IMR-90 (cell line): ENCODE measurements at regions not wholly inside any gene's neighbourhood (a gene's known extent, or its start where the extent isn't known, plus 50 kb on each side); places are given as distances from the start of the nearest gene placed in this dataset.

Experiments used
- ATAC-seq: fragments of 200-7000 bp; cut with Tn5 transposase; 2 replicates; pipeline ENCODE4 v1.9.1; 2020; ENCODE audit warnings: low read depth, mild to moderate bottlenecking, moderate library complexity
- BruUV-seq: library from RNA; stranded (reverse); fragments of 400-500 nt; replicated peaks from 2 replicates; lab custom pipeline; 2021; lab: Mats Ljungman, UMichigan
- CTCF ChIA-PET: fragments of 300-600 bp; formaldehyde crosslinking; extraction: SDS; loops from one replicate; lab custom pipeline; 2021; ENCODE audit warnings: antibody characterized with exemption; lab: Yijun Ruan, JAX
- POLR2A ChIA-PET: fragments of 300-600 bp; sonication (Branson Sonifier 250); formaldehyde crosslinking; loops from one replicate; lab custom pipeline; 2022; ENCODE audit warnings: antibody characterized with exemption; ENCODE audit not compliant: unreplicated experiment; lab: Charles Lee
- DNase-seq: peaks from one replicate; pipeline ENCODE4 v3.0.0; 2013
- H2AFZ ChIP-seq: replicated peaks from 2 replicates; pipeline ENCODE3; 2013; ENCODE audit warnings: low read length, mild to moderate bottlenecking; ENCODE audit not compliant: poor library complexity
- H2AK5ac ChIP-seq: 2 replicates; pipeline ENCODE4 v1.6.1; 2013; ENCODE audit warnings: low read depth, low read length, inconsistent platforms
- H2AK9ac ChIP-seq: replicated peaks from 2 replicates; pipeline ENCODE3; 2013; ENCODE audit warnings: mild to moderate bottlenecking, low read depth, low read length, moderate library complexity; ENCODE audit not compliant: poor library complexity
- H2BK120ac ChIP-seq: 2 replicates; pipeline ENCODE4 v1.6.1; 2013; ENCODE audit warnings: low read depth, low read length, inconsistent platforms
- H2BK15ac ChIP-seq: 3 replicates; pipeline ENCODE4 v1.6.1; 2013; ENCODE audit warnings: low read depth, low read length, inconsistent platforms
- H2BK20ac ChIP-seq: 2 replicates; pipeline ENCODE4 v1.6.1; 2013; ENCODE audit warnings: low read depth, mild to moderate bottlenecking, inconsistent platforms, low read length, moderate library complexity
- H2BK5ac ChIP-seq: 2 replicates; pipeline ENCODE4 v1.6.1; 2013; ENCODE audit warnings: mild to moderate bottlenecking, low read depth, low read length, inconsistent platforms; ENCODE audit not compliant: poor library complexity, severe bottlenecking
- H3K14ac ChIP-seq: replicated peaks from 2 replicates; pipeline ENCODE4 v1.6.1; 2013; ENCODE audit warnings: low read depth, low read length, inconsistent platforms
- H3K18ac ChIP-seq: 2 replicates; pipeline ENCODE4 v1.6.1; 2013; ENCODE audit warnings: low read depth, low read length, control low read depth
- H3K23ac ChIP-seq: 2 replicates; pipeline ENCODE4 v1.6.1; 2013; ENCODE audit warnings: low read depth, low read length, inconsistent platforms
- H3K27ac ChIP-seq: 2 replicates; pipeline ENCODE4 v1.5.1; 2013; ENCODE audit warnings: mild to moderate bottlenecking, control low read depth, low read length; ENCODE audit not compliant: insufficient read depth
- H3K27me3 ChIP-seq: 2 replicates; pipeline ENCODE4 v1.6.1; 2013; ENCODE audit warnings: low read length; ENCODE audit not compliant: control insufficient read depth, insufficient read depth
- H3K36me3 ChIP-seq: 2 replicates; pipeline ENCODE4 v1.6.1; 2013; ENCODE audit warnings: low read length, mixed read lengths; ENCODE audit not compliant: control insufficient read depth, insufficient read depth
- H3K4ac ChIP-seq: 2 replicates; pipeline ENCODE4 v1.6.1; 2013; ENCODE audit warnings: low read depth, low read length, inconsistent platforms
- H3K4me1 ChIP-seq: 2 replicates; pipeline ENCODE4 v1.6.1; 2013; ENCODE audit warnings: low read length, mixed read lengths; ENCODE audit not compliant: control insufficient read depth, insufficient read depth
- H3K4me2 ChIP-seq: 2 replicates; pipeline ENCODE4 v1.6.1; 2013; ENCODE audit warnings: low read depth, mild to moderate bottlenecking, control low read depth, low read length, moderate library complexity
- H3K4me3 ChIP-seq: 2 replicates; pipeline ENCODE4 v1.5.1; 2013; ENCODE audit warnings: low read depth, mild to moderate bottlenecking, control low read depth, low read length, moderate library complexity; ENCODE audit not compliant: insufficient read depth
- H3K56ac ChIP-seq: 2 replicates; pipeline ENCODE4 v1.6.1; 2013; ENCODE audit warnings: low read length, inconsistent platforms; ENCODE audit not compliant: insufficient read depth; ENCODE audit errors: extremely low read depth
- H3K79me1 ChIP-seq, 2 experiments: 2 replicates each; pipeline ENCODE4 v1.6.1; 2013; ENCODE audit warnings: low read length in 2 of 2, inconsistent platforms in 1 of 2, low read depth in 1 of 2
- H3K9ac ChIP-seq: 2 replicates; pipeline ENCODE4 v1.6.1; 2013; ENCODE audit warnings: low read depth, low read length, control low read depth
- H3K9me1 ChIP-seq: 2 replicates; pipeline ENCODE4 v1.6.1; 2013; ENCODE audit warnings: low read length, inconsistent platforms; ENCODE audit not compliant: insufficient read depth
- H3K9me3 ChIP-seq: 2 replicates; pipeline ENCODE4 v1.6.1; 2013; ENCODE audit warnings: low read length; ENCODE audit not compliant: control insufficient read depth, insufficient read depth
- H4K20me1 ChIP-seq: 2 replicates; pipeline ENCODE4 v1.6.1; 2013; ENCODE audit warnings: low read length, inconsistent platforms; ENCODE audit not compliant: insufficient read depth
- H4K5ac ChIP-seq: 2 replicates; pipeline ENCODE4 v1.6.1; 2013; ENCODE audit warnings: mild to moderate bottlenecking, low read depth, low read length, control low read depth
- H4K8ac ChIP-seq, 2 experiments: 2 replicates each; pipeline ENCODE4 v1.6.1; 2013; ENCODE audit warnings: low read depth in 2 of 2, low read length in 2 of 2, control low read depth in 1 of 2, inconsistent platforms in 1 of 2
- H4K91ac ChIP-seq: 2 replicates; pipeline ENCODE4 v1.6.1; 2013; ENCODE audit warnings: low read depth, low read length, inconsistent platforms; ENCODE audit not compliant: insufficient read depth
- BHLHE40 ChIP-seq: fragments of 150-350 bp; IDR thresholded peaks from 2 replicates; pipeline ENCODE4 v1.6.1; 2016; ENCODE audit warnings: mild to moderate bottlenecking, low read depth, low read length
- CEBPB ChIP-seq: IDR thresholded peaks from 2 replicates; pipeline ENCODE4 v1.6.1; 2012; ENCODE audit warnings: low read depth, low read length, improper control_type of control experiment
- CHD1 ChIP-seq: IDR thresholded peaks from 2 replicates; pipeline ENCODE4 v1.6.1; 2012; ENCODE audit warnings: low read depth, low read length, improper control_type of control experiment
- MAFK ChIP-seq: IDR thresholded peaks from 2 replicates; pipeline ENCODE4 v1.6.1; 2012; ENCODE audit warnings: low read depth, low read length, improper control_type of control experiment
- MAZ ChIP-seq: IDR thresholded peaks from 2 replicates; pipeline ENCODE4 v1.6.1; 2012; ENCODE audit warnings: low read depth, mild to moderate bottlenecking, low read length, improper control_type of control experiment, moderate library complexity, borderline replicate concordance
- MXI1 ChIP-seq: IDR thresholded peaks from 2 replicates; pipeline ENCODE4 v1.6.1; 2012; ENCODE audit warnings: low read depth, mild to moderate bottlenecking, low read length, moderate library complexity, borderline replicate concordance
- NFE2L2 ChIP-seq: fragments of 150-350 bp; IDR thresholded peaks from 2 replicates; pipeline ENCODE4 v1.6.1; 2016; ENCODE audit warnings: low read depth, mild to moderate bottlenecking, low read length
- POLR2A ChIP-seq: IDR thresholded peaks from 2 replicates; pipeline ENCODE4 v1.6.1; 2012; ENCODE audit warnings: mild to moderate bottlenecking, low read depth, low read length
- RAD21 ChIP-seq: IDR thresholded peaks from 2 replicates; pipeline ENCODE4 v1.6.1; 2012; ENCODE audit warnings: low read length, improper control_type of control experiment
- RCOR1 ChIP-seq: IDR thresholded peaks from 2 replicates; pipeline ENCODE4 v1.6.1; 2012; ENCODE audit warnings: mild to moderate bottlenecking, low read length, improper control_type of control experiment; ENCODE audit not compliant: insufficient replicate concordance
- WGBS, 2 experiments: methylation state at CpG; one replicate each; pipeline versions ENCODE4 v1.1.5 to v1.1.7; 2013; ENCODE audit warnings: missing lambda C conversion rate in 2 of 2; ENCODE audit not compliant: insufficient read length in 1 of 2; ENCODE audit errors: extremely low coverage in 2 of 2; 5-methylcytosine and 5-hydroxymethylcytosine counted together
- dilution Hi-C: fragments of 300-500 bp; cut with HindIII; formaldehyde crosslinking; loops from one replicate; pipeline ENCODE4 v1.14.3; 2018; ENCODE audit warnings: low sequenced_read_pairs; ENCODE audit not compliant: unreplicated experiment
- in situ Hi-C: fragments of 300-500 bp; cut with MboI; formaldehyde crosslinking; loops from 3 replicates; pipeline ENCODE4 v1.14.3; 2019; ENCODE audit warnings: low sequenced_read_pairs, inconsistent platforms, mixed read lengths
- intact Hi-C: fragments of 100-400 bp; cut with micrococcal nuclease; formaldehyde crosslinking; loops from 2 replicates; pipeline ENCODE4 v1.10.0; 2022
- TF ChIP-seq, protein P1 (sequence below): conservative IDR thresholded peaks from 2 replicates; pipeline ENCODE4 v1.5.1; 2012; ENCODE audit warnings: mild to moderate bottlenecking, low read depth, low read length, improper control_type of control experiment
- TF ChIP-seq, protein P2 (sequence below): fragments of 150-350 bp; IDR thresholded peaks from 2 replicates; pipeline ENCODE4 v1.6.1; 2016; ENCODE audit warnings: low read depth, mild to moderate bottlenecking, low read length, moderate library complexity, borderline replicate concordance
- TF ChIP-seq, protein P3 (sequence below): fragments of 150-350 bp; IDR thresholded peaks from 2 replicates; pipeline ENCODE4 v1.6.1; 2017; ENCODE audit warnings: mild to moderate bottlenecking, antibody characterized with exemption, low read length, low read depth

DNA sequence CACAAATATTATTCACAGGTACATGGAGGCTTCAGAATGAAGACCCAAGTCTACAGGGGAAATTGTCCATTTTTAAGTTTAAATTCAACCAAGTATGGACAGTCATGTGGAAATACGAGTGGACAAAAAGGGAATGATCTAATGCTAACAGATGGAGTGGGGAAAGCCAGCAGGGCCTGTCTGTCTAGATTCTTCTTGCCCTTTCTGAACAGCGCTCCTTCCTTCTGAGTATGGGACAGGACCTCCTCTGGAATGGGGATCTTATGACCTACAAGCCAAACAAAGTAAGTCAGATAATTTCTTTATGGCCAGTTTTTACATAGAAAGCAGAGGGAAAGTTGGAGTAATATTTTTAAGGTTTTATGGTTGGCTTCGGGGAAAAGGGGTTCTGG, 119.8 kb upstream of the NEK6 start (continued):
- TF ChIP-seq RAD21 (no peak), RCOR1 (no peak), MXI1 (no peak), MAZ (no peak)

DNA sequence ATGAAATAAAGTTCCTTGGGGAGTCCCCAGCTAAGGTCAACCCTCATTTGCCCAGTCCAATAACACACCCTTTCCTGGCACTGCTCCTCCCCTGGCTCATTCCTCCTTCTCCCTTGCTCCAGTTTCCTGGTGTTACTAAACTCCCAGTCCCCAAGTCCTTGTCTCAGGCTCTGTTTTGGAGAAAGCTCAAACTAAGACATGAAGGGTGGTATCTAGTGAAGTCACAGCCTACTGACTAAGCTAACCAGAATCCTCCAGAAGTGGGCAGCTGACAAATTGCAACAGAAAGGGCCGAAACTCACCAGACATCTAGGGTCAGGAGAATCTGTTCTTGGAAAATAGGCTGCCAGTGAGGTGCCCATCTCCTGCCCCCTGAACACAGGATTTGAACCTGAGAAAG, 118.7 kb upstream of the NEK6 start:
- H2BK120ac ChIP-seq: peak overlapping the region; percentile 68; the same call in 1 of the 2 replicates
- intact Hi-C loops: no loop called here
- H3K9me3 ChIP-seq: no peaks in the 10 kb centered on the region
- no peaks in the 10 kb centered on the region for H3K79me1 ChIP-seq
- no peak overlapping the region for H2AK5ac ChIP-seq
- in situ Hi-C loops: no loop called here
- peak overlapping the region; percentile 17 for H2AK9ac ChIP-seq
- no peaks in the 10 kb centered on the region for H4K20me1 ChIP-seq
- CTCF ChIA-PET: no interaction called here
- peak overlapping the region; percentile 29 for H3K14ac ChIP-seq
- BruUV-seq: no TSS peak
- no peak overlapping the region for H4K8ac ChIP-seq
- no CpG with 5 or more reads among the region's 1 CpG for WGBS, 2 experiments
- H3K9me1 ChIP-seq: no peaks in the 10 kb centered on the region
- peak overlapping the region; percentile 31; the same call in 1 of the 2 replicates for H3K23ac ChIP-seq
- no peaks in the 10 kb centered on the region for H3K36me3 ChIP-seq
- H3K4me2 ChIP-seq: peak overlapping the region; percentile 3; the same call in 1 of the 2 replicates
- DNase-seq: peak; percentile 75
- H3K56ac ChIP-seq: no peak overlapping the region
- H3K4ac ChIP-seq: peak overlapping the region; percentile 76
- peak overlapping the region; percentile 46; the same call in 1 of the 2 replicates for H4K91ac ChIP-seq
- POLR2A ChIA-PET: no interaction called here
- dilution Hi-C loops: no loop called here
- peak overlapping the region; percentile 19; the same call in 1 of the 2 replicates for H4K5ac ChIP-seq
- no peak overlapping the region for H2AFZ ChIP-seq
- H3K27me3 ChIP-seq: no peaks in the 10 kb centered on the region; the same call in 1 of the 2 replicates
- H2BK20ac ChIP-seq: peak overlapping the region; percentile 42; the same call in 1 of the 2 replicates
- H3K4me1 ChIP-seq: peaks cover 6% of the 10 kb centered on the region
- H3K4me3 ChIP-seq: no peak overlapping the region
- H3K9ac ChIP-seq: no peak overlapping the region
- no peak overlapping the region for H3K27ac ChIP-seq
- no peak overlapping the region for H2BK15ac ChIP-seq
- peak; percentile 55 for ATAC-seq
- H2BK5ac ChIP-seq: peak overlapping the region; percentile 40
- H3K18ac ChIP-seq: peak overlapping the region; percentile 58; the same call in 1 of the 2 replicates
- TF ChIP-seq, protein P1, sequence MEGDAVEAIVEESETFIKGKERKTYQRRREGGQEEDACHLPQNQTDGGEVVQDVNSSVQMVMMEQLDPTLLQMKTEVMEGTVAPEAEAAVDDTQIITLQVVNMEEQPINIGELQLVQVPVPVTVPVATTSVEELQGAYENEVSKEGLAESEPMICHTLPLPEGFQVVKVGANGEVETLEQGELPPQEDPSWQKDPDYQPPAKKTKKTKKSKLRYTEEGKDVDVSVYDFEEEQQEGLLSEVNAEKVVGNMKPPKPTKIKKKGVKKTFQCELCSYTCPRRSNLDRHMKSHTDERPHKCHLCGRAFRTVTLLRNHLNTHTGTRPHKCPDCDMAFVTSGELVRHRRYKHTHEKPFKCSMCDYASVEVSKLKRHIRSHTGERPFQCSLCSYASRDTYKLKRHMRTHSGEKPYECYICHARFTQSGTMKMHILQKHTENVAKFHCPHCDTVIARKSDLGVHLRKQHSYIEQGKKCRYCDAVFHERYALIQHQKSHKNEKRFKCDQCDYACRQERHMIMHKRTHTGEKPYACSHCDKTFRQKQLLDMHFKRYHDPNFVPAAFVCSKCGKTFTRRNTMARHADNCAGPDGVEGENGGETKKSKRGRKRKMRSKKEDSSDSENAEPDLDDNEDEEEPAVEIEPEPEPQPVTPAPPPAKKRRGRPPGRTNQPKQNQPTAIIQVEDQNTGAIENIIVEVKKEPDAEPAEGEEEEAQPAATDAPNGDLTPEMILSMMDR: no peak
- peak; percentile 84 for TF ChIP-seq CEBPB
- TF ChIP-seq MAFK: no peak
- TF ChIP-seq RCOR1: no peak
- no peak for TF ChIP-seq MXI1
- peak; percentile 35; the same call in 1 of the 2 replicates for TF ChIP-seq BHLHE40
- TF ChIP-seq, protein P2, sequence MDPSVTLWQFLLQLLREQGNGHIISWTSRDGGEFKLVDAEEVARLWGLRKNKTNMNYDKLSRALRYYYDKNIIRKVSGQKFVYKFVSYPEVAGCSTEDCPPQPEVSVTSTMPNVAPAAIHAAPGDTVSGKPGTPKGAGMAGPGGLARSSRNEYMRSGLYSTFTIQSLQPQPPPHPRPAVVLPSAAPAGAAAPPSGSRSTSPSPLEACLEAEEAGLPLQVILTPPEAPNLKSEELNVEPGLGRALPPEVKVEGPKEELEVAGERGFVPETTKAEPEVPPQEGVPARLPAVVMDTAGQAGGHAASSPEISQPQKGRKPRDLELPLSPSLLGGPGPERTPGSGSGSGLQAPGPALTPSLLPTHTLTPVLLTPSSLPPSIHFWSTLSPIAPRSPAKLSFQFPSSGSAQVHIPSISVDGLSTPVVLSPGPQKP: no peak
- TF ChIP-seq CHD1: no peak
- TF ChIP-seq, protein P3, sequence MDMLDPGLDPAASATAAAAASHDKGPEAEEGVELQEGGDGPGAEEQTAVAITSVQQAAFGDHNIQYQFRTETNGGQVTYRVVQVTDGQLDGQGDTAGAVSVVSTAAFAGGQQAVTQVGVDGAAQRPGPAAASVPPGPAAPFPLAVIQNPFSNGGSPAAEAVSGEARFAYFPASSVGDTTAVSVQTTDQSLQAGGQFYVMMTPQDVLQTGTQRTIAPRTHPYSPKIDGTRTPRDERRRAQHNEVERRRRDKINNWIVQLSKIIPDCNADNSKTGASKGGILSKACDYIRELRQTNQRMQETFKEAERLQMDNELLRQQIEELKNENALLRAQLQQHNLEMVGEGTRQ: no peak
- TF ChIP-seq RAD21: no peak
- TF ChIP-seq MAZ: no peak
- no peak for TF ChIP-seq POLR2A
- TF ChIP-seq NFE2L2: no peak
